AG09309 (cell line): ENCODE measurements at regions not wholly inside any gene's neighbourhood (a gene's known extent, or its start where the extent isn't known, plus 50 kb on each side); places are given as distances from the start of the nearest gene placed in this dataset.

Experiments
- DNase-seq: peaks from one replicate; pipeline ENCODE4 v3.0.0-alpha.2; 2010; ENCODE audit warnings: low read depth
- H3K4me3 ChIP-seq: 2 replicates; pipeline ENCODE4 v1.5.1; 2011; ENCODE audit warnings: mild to moderate bottlenecking, low read depth, low read length, moderate library complexity; ENCODE audit not compliant: control insufficient read depth
- TF ChIP-seq, protein P1 (sequence below): IDR thresholded peaks from 2 replicates; pipeline ENCODE4 v1.5.1; 2011; ENCODE audit warnings: mild to moderate bottlenecking, low read depth, low read length, inconsistent platforms; ENCODE audit not compliant: insufficient read depth, control insufficient read depth; ENCODE audit errors: missing control alignments

DNA sequence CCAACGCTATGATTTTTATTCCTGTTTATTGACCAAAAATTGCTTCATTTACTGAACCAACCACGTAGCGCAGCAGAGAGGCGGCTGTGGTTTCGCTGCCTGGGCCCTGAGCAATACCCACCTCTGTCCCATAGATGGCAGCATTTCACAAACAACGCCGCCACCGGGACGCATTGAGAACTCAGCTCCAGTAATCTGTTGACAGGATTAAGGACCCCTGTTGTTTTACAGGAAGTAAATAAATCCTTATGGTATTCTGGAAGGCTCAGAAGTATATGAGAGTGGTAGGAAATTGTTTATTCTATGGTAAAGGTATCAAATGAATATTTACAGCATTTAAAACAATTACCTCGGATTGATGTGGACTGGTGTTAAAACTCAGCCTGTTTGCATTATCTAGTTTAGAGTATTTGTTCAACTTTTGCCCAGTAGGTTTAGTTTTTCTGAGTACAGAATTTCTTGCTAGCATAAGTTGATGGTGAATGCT is 547.9 kb upstream of the SLC35B3 start:
- TF ChIP-seq, protein P1, sequence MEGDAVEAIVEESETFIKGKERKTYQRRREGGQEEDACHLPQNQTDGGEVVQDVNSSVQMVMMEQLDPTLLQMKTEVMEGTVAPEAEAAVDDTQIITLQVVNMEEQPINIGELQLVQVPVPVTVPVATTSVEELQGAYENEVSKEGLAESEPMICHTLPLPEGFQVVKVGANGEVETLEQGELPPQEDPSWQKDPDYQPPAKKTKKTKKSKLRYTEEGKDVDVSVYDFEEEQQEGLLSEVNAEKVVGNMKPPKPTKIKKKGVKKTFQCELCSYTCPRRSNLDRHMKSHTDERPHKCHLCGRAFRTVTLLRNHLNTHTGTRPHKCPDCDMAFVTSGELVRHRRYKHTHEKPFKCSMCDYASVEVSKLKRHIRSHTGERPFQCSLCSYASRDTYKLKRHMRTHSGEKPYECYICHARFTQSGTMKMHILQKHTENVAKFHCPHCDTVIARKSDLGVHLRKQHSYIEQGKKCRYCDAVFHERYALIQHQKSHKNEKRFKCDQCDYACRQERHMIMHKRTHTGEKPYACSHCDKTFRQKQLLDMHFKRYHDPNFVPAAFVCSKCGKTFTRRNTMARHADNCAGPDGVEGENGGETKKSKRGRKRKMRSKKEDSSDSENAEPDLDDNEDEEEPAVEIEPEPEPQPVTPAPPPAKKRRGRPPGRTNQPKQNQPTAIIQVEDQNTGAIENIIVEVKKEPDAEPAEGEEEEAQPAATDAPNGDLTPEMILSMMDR: peak; percentile 95
- DNase-seq: peak; percentile 21
- H3K4me3 ChIP-seq: peak overlapping the region; percentile 8; the same call in 1 of the 2 replicates

GRCh38 chr6:8982668-8983067 is 547.3 kb upstream of the SLC35B3 start:
- TF ChIP-seq, protein P1: no peak
- H3K4me3 ChIP-seq: peak overlapping the region; percentile 8; the same call in 1 of the 2 replicates
- DNase-seq: no peak

GRCh38 chr6:8973395-8973794 is 538.0 kb upstream of the SLC35B3 start:
- DNase-seq: no peak
- TF ChIP-seq, protein P1: no peak
- no peak overlapping the region for H3K4me3 ChIP-seq

GRCh38 chr6:8969747-8970146 is 534.4 kb upstream of the SLC35B3 start:
- TF ChIP-seq, protein P1: no peak
- DNase-seq: no peak

GRCh38 chr6:8958894-8959511 is 523.7 kb upstream of the SLC35B3 start:
- DNase-seq: no peak
- TF ChIP-seq, protein P1: no peak
- no peak overlapping the region for H3K4me3 ChIP-seq

More at GRCh38 chr6:8969747-8970146, 534.4 kb upstream of the SLC35B3 start:
- no peak overlapping the region for H3K4me3 ChIP-seq

DNA sequence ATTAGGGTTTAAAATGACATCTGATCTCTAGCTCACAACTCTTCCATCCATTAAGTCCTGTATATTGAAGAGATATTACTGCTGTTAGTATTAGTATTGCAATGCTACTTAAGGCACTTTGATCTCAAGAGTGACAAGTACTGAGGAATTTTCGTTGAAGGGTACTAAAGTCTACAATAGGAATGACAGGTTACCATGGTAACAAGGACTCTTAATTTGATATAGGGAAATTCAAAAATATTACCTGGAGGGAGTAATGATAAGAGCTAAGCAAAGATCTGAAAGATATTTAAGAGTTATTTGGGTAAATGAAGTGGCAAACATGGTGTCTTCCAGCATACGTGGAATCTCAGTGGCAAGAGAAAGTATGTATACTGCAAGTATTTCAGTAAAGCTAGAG is 518.0 kb upstream of the SLC35B3 start:
- TF ChIP-seq, protein P1: no peak

More for the DNA sequence above, 518.0 kb upstream of the SLC35B3 start:
- DNase-seq: no peak
- no peak overlapping the region for H3K4me3 ChIP-seq
